HG03060 (cell line): ENCODE measurements at regions not wholly inside any gene's neighbourhood (a gene's known extent, or its start where the extent isn't known, plus 50 kb on each side); places are given as distances from the start of the nearest gene placed in this dataset.
"Not testable (repeated sequence)": the region's sequence is repeated elsewhere in the genome, so short reads cannot be mapped to it uniquely, and the experiment has no call there.

Experiments
- ATAC-seq: cut with Tn5 transposase; IDR thresholded peaks from one replicate; pipeline ENCODE4 v1.9.1; 2021; ENCODE audit warnings: low read depth, moderate number of reproducible peaks; ENCODE audit not compliant: unreplicated experiment

DNA sequence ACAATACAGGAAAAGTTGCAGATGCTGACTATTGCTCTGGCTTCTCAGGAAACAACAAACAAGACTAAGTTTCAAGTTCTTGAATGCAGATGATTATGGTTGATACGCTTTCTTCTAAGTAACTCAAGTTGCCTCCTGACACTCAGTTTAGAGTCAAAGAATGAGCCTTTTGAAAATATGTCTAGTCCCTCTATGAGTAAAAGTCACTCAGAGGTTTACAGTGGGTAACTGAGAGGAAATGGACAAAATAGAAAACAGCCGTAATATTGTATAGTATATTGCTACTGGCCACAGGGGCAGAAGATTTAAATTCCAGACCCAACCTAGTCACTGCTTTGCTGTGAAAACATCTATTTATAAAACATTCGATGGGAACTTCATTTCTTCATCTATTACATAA, 280.0 kb upstream of the ID4 start:
- no peak for ATAC-seq

DNA sequence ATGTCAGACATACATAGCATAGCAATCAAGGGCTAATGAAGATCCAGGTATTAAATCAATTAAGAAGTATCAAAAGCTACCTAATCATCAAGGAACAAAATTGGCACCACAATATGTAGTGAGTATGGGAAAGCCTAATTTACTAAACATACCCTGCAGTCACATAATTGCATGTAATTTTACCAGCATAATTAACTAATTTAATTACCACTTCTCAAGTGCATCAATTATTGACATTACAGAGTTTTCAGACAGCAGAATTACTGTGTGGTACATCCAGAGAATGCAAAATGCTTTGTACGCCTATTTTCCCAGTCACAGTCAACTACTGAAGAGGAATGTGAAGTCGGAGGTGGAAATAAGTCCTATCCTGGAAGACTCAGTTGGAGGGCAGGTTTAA, 279.0 kb upstream of the ID4 start:
- no peak for ATAC-seq

DNA sequence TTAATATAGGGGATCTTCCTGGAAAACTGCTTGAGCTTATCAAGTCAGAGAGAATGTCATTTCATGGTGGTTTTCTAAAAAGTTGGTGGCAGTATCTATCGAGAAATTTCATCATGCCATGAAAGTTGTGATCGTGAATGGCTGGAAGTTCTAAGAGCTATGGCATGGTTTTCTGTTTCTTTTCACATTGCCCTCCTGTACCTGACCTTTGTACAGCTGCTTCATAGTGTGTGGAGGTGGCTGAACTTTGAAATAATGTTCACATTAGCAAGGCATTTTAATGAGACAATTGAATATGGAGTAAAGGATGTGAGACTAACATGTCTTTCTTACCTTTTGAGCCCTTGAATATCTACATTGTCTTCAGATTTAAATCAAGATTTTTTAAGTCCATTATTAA, 278.2 kb upstream of the ID4 start:
- no peak for ATAC-seq

DNA sequence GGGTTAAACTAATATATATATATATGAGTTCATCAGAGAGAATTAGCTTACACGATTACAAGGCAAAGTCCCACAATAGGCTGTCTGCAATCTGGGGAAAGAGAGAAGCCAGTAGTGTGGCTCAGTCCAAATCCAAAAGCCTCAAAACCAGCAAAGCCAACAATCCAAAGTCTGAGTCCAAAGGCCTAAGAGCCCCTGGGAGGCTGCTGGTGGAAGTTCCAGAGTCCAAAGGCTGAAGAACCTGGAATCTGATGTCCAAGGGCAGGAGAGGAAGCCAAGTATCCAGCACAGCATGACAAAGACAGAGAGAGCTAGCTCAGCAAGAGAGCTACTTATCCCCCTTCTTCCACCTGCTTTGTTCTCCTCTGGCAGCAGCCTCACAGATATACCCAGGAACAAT, 274.7 kb upstream of the ID4 start:
- ATAC-seq, result no peak

DNA sequence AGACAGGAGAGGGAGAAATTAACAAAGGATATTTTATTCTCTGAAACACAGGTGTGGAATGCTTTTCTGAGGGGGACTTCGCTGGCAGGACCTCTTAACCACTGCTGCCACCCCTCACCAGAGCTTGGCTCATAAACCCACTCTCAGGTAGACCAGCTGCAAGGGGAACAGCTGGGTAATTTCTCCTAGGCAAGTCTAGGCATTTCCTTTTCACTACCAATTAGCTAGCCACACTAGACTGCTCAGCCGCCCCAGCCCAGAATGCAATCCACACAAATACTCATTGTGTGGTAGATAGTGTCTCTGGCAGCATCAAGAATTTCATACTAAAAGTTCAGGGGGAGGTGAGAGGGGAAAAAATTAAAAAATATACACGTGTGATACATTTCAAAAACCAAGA, 267.6 kb upstream of the ID4 start:
- no peak for ATAC-seq

DNA sequence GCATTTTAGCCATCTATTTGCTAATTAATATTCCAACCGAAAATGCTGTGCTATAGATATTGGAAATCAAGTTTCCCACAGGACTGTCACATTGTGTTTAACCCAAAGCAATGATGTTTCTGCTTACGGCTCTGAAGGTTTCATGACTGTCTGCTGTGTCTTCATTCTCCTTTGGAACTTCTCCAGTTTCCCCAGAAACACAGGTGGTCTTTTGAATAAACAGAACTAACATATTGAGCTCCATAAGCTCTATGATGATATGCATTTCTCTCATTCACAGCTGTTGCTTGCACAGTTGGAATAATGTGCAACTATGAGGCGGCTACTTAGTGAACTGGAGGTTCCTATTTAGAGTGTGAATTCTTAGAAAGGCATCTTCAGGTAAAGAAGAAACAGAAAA, 266.0 kb upstream of the ID4 start:
- ATAC-seq, result no peak

DNA sequence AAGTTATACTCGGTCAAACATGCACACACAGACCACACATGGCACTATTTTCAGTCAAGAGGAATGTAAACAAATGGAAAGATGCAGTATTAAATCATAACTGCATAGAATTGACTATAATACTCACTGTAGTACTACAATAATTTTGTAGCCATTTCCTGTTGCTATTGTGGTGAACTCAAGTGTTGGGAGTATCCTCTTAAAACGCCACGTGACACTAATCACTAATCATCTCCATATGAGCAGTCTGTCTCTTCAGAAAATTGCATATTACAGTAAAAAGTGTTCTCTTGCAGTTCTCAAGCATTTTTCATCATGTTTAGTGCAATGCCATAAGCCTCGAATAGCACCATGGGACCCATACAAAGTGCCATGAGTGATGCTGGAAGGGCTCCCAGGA, 258.7 kb upstream of the ID4 start:
- ATAC-seq, result no peak

DNA sequence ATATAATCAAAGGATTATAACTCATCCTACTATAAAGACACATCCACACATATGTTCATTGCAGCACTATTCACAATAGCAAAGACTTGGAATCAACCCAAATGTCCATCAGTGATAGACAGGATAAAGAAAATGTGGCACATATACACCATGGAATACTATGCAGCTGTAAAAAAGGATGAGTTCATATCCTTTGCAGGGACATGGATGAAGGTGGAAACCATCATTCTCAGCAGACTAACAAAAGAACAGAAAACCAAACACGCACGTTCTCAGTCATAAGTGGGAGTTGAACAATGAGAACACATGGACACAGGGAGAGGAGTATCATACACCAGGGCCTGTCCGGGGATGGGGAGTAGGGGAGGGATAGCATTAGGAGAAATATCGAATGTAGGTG, 253.0 kb upstream of the ID4 start:
- not testable (repeated sequence) for ATAC-seq

DNA sequence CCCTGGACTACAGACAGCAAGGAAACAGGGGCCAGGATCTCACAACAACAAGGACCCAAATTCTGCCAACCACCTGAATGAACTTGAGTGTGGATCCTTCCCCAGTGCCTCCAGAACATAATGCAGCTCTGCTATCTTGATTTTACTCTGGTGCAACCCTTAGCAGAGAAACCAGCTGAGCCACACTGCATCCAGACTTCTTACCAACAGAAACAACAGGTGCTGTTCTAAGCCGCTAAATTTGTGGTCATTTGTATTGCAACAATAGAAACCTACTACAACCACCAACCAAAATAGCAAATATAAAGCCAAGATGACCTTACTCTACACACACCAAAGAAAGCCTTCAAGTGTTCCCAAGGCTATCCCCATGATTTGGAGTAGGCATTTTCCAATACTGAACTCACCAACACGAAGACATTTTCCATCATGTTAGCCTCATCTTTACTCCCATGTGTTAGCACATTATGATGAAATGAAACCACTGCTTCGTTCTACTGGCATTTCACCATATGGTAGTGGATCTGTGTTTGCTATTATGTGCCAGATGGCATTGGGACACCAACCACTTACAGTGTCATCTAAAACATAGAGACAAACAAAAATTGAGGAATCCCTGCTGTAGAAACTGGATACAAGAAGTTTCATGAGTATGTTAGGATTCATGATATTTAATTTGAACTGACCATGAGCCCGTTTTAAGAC, 249.8 kb upstream of the ID4 start:
- no peak for ATAC-seq

DNA sequence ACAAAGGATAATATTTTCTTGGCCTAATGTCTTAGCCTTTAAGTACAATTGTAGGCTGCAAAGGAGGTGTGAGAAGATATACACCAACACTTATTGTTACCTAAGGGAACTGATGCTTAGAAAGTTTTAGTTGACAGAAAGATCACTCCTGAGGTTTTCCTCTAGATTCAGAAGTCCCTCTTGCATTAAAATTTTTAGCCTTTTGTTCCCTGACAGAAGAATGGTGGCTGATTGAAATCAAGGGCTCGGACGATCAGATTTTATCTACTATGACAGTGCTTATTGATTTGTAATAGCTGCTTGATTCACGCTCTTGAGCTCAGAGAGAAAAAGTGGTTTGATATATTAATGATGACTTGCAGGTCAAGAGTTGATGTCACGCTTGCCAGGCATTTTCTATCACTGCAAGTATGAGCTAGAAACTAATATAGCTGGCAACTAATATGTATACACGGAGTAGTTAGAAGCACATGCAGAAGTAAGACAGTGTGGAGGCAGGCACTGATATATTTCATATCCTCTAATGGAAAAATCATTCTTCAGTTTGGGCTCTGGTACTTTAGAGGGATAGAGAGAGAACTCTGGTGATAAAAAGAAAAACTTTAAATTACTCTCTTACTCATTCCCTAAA, 246.6 kb upstream of the ID4 start:
- no peak for ATAC-seq

DNA sequence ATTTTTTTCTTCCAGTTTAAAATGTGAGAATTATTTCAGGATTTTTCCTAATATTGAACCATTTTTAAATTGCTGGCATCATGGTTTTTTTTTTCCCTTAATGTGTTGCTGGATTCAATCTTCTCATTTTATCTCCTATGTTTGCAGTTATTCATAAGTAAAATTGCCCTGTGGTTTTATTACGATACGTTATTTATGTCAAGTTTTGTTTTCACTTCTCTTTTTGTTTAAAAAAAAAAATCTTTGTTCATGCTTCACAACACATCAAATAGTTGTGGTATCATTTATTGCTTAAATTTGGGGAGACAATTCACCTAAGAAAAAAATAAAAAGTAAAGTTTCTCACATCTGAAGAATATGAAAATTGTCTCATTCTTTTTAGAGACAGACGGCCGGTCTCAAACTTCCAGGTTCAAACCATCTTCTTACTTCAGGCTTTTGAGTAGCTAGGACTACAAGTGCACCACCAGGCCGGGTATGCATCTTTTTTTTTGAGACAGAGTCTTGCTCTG, 239.3 kb upstream of the ID4 start:
- ATAC-seq, result no peak

DNA sequence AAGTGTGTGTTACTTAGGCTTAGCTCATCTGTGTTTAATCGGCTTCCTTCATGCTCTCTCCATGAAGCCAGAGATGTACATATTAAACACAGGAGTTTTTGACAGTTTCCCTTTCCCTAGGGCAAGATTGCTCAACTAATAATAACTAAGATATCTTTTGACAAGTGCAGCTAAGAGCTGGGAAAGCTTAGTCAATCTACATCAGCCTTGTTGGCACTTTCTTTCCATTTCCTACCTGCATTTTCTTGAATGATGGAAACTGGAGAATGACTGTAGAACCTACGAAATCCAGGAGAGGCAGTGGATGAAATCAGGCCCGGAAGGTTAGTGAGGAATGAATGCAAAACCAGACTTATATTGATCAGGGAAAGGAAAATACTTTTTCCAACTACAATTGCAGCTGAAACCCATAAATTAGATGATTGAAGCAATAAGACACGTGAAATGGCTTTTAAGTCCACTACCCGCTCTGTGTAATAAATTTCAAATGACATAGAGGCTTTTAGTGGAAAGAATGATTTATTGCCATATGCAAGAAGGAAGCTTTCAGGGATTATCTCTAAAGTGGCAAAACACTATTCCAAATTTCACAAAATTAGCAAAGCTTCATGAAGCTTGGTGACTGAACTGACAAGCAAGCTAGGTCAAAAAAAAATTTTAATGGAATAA, 237.2 kb upstream of the ID4 start:
- ATAC-seq, result no peak

DNA sequence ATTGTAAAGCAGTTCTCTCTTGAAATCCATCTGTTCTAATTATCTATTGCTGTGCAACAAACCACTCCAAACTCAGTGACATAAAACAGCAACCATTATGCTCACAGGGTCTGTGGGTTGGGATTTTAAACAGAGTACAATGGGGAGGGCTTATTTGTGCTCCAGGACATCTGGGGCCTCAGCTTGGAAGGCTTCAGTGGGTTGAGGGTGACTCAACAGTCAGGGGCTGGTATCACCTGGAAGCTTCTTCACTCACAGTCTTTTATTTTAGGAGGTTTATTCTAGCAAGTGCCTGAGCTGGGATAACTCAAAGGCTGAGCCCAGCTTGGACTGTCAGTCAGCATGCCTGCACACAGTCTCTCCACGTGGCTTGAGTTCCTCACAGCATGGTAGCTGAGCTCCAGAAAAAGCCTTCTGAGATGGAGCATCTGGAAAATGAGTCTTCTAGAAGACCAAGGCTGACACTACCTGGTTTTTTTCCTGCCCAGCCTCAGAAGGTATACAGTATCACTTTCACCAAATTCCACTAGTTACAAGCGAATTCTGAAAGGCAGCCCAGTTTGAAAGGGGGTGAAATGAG, 234.6 kb upstream of the ID4 start:
- ATAC-seq, result no peak

DNA sequence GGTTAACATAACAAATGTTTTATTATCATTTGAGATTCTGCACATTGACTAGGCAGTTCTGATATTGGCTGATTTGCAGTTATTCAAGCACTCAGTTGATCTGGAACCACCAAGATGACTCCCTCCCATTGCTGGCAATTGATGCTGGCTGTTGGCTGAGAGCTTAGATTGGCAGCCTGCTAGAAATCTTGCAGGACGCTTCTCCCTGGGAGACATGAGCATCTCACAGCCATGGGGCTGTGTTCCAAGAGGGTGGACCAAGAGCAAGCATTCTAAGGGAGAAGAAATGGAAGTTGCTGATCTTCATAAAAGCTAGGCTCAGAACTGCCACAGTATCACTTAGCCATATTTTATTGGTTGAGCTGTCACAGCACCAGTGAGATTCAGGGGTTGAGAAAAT, 233.4 kb upstream of the ID4 start:
- no peak for ATAC-seq

DNA sequence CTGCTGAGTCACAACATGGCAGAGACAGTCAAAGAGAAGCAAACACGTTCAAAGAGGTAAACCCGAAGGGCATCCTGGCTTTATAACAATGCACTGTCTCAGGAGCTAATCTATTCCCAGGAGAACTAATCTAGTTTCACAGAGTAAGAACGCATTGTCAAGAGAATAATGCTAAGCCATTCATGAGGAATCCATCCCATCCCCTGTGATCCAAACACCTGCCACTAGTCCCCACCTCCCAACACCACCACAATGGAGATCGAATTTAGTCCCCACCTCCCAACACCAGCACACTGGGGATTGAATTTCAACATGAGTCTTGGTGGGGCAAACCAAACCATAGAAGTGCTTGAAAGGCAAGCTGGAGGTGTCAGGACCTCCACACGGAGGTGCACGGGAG, 231.5 kb upstream of the ID4 start:
- no peak for ATAC-seq

DNA sequence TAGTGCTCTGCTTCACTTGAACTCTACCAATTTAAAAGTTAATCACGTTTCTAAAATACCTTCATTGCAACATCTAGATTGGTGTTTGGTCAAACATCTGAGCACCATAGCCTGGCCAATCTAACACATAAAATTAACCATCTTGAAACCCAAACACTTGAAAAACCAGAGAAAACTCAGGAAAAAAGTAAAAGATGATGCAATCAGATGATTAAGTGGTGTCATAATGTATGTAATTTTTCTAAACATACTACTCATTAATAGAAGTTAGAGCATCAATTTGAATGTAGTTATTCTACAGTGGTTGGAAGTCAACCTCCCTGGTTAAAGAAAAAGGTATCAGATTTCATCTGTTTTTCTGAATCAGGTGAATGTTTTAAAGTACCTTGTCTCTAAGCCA, 228.6 kb upstream of the ID4 start:
- ATAC-seq, result no peak

DNA sequence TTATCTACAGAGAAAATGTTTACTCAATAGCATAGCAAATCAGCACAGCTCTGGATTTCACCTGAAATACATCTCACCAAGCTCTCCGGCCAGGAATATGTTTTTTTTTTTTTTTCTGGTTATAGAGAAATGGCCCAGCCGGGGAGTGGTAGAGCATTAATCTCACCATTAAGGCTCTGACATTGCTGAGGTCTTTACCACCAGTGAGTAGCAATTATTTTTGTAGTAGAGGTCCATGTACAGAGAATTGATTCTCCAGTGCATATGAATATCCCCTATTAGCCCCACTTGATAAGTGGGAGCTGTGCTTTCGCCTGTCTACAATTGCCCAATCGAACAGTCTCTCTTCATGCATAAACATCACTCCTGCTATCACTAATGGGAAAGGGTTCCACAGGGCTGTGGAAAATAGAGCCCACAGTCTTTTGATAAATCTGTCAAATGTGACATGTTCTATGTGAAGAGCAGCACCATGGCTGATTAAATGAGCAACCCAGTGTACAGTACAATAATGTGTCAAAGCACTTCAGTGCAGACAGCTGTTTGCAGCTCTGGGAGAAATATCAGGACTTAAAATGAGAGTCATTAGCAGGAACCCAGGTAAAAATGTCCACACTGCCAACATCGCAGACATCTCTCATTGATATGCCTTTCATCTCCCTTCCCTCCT, 227.1 kb upstream of the ID4 start:
- ATAC-seq, result no peak

DNA sequence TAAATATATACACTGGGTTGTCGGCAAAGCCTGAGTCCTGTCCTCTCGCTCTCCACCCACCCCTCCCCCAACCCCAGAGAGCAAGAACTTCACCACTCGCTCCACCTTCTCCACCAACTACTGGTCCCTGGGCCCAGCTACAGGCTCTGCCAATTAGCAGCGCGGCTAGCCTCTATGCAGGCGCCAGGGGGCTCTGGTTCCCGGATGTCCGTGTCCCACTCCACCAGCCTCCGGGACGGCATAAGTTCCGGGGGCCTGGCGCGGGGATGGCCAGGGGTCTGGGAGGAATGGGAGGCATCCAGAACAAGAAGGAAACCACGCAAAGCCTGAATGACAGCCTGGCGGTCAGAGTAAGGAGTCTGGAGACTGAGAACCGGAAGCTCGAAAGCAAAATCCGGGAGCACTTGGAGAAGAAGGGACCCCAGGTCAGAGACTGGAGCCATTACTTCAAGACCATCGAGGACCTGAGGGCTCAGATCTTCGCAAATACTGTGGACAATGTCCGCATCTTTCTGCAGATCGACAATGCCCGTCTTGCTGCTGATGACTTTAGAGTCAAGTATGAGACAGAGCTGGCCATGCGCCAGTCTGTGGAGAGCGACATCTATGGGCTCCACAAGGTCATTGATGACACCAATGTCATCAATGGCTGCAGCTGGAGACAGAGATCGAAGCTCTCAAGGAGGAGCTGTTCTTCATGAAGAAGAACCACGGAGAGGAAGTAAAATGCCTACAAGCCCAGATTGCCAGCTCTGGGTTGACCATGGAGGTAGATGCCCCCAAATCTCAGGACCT, 224.3 kb upstream of the ID4 start:
- ATAC-seq, result not testable (repeated sequence)

DNA sequence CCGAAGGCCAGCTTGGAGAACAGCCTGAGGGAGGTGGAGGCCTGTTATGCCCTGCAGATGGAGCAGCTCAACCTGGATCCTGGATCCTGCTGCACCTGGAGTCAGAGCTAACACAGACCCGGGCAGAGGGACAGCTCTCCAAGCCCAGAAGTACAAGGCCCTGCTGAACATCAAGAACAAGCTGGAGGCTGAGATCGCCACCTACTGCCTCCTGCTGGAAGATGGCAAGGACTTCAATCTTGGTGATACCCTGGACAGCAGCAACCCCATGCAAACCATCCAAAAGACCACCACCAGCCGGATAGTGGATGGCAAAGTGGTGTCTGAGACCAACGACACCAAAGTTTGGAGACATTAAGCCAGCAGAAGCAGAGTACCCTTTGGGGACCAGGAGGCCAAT, 223.5 kb upstream of the ID4 start:
- no peak for ATAC-seq

DNA sequence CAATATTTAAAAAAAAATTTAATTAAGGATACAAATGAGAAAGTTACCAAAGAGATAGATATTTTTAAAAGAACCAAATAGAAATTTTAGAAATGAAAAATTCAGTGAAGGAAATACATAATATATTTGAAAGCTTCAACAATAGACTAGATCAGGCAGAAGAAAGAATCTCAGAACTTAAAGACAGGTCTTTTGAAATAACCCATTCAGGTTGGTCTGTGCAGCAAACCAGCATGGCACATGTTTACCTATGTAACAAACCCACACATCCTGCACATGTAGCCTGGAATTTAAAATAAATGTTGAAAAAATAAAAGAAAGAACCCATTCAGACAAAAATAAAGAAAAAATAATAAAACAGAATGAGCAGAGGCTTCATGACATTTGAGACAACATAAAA, 221.1 kb upstream of the ID4 start:
- no peak for ATAC-seq
